ENCODE measurements at regions not wholly inside any gene's neighbourhood (a gene's known extent, or its start where the extent isn't known, plus 50 kb on each side); places are given as distances from the start of the nearest gene placed in this dataset.

DNA sequence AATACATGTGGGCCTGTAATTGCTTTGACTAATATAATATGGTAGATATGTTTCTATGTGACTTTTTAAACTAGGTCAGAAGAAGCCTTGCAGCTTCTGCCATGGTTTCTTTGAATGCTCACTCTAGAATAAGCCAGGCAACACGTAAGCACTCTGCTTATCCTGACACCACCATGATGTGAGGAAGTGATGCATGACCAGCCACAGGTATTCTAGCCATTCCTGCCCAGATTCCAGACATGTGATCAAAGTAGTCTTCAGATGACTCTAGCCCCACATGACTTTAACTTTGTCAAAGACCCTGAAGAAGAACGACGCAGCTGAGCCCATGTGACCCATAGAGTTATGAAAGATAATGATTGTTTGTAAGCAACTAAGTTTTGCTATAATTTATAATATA is 276.1 kb upstream of the NCAM1 start:
- WGBS (ENCODE audit: insufficient coverage): 71% methylated on average over 1 of the region's 3 CpGs
- TF ChIP-seq, protein P1, sequence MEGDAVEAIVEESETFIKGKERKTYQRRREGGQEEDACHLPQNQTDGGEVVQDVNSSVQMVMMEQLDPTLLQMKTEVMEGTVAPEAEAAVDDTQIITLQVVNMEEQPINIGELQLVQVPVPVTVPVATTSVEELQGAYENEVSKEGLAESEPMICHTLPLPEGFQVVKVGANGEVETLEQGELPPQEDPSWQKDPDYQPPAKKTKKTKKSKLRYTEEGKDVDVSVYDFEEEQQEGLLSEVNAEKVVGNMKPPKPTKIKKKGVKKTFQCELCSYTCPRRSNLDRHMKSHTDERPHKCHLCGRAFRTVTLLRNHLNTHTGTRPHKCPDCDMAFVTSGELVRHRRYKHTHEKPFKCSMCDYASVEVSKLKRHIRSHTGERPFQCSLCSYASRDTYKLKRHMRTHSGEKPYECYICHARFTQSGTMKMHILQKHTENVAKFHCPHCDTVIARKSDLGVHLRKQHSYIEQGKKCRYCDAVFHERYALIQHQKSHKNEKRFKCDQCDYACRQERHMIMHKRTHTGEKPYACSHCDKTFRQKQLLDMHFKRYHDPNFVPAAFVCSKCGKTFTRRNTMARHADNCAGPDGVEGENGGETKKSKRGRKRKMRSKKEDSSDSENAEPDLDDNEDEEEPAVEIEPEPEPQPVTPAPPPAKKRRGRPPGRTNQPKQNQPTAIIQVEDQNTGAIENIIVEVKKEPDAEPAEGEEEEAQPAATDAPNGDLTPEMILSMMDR (IDR thresholded peaks at IDR 0.05): no peak
- no peaks in the 10 kb centered on the region for H3K9me3 ChIP-seq (replicated peaks in 1 of 2; ENCODE audit: control insufficient read depth in 1 of 2, insufficient read depth in 1 of 2, low read length in 2 of 2)
- no peak overlapping the region for H2AFZ ChIP-seq (ENCODE audit: insufficient read depth, low read depth, low read length, poor library complexity, severe bottlenecking)
- no peak overlapping the region for H3K9ac ChIP-seq (ENCODE audit: insufficient read depth, low read length, poor library complexity, severe bottlenecking)
- H3K27ac ChIP-seq (ENCODE audit: low read depth in 1 of 2, low read length in 2 of 2): no peak overlapping the region
- Mint-ChIP-seq H3K27me3 (ENCODE audit: low read depth in 3 of 3) (peaks cover 0 to 3% (median 3%) of the 10 kb centered on the region in 3 donors), H3K9me3 (peaks cover 5 to 19% (median 9%) of the 10 kb centered on the region in 7 donors), H3K4me3 (no peak overlapping the region), H3K36me3 (no peaks in the 10 kb centered on the region), H3K27ac (no peak overlapping the region), H3K4me1 (no peaks in the 10 kb centered on the region)
- H3K79me2 ChIP-seq (ENCODE audit: insufficient read depth, low read length): no peaks in the 10 kb centered on the region
- no peaks in the 10 kb centered on the region for H4K20me1 ChIP-seq (ENCODE audit: insufficient read depth, low read length)
- H3K27me3 ChIP-seq (ENCODE audit: control insufficient read depth in 2 of 2, insufficient read depth in 2 of 2, low read length in 2 of 2): no peaks in the 10 kb centered on the region
- no peaks in the 10 kb centered on the region for H3K4me1 ChIP-seq (ENCODE audit: control insufficient read depth in 1 of 2, insufficient read depth in 2 of 2, low read length in 2 of 2)
- H3K4me2 ChIP-seq (replicated peaks; ENCODE audit: extremely low read depth, low read length, poor library complexity, severe bottlenecking): no peak overlapping the region
- DNase-seq: no peak
- H3K4me3 ChIP-seq (replicated peaks in 1 of 3; ENCODE audit: low read depth in 2 of 3, low read length in 3 of 3): no peak overlapping the region
- H3K36me3 ChIP-seq (replicated peaks in 1 of 2; ENCODE audit: control insufficient read depth in 1 of 2, insufficient read depth in 2 of 2, low read length in 2 of 2): no peaks in the 10 kb centered on the region
- intact Hi-C loops (cut with micrococcal nuclease): no loop called here

DNA sequence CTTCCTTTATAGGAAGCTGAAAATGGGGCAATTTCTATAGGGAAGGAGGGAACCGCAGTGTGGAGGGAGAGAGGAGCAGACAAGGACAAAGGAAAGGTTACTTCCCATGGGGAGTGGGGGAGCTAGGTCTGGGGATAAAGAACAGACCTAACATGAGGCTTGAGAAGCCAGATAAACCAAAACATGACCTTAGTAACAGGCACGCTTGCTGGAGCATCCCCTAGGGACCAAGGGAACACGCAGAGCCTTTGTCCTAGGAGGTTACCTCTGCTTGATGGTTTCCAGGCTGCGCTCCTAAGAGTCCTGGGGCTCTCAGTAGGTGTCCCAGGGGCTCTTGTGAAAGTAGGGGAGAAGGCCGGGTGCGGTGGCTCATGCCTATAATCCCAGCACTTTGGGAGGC is 271.4 kb upstream of the NCAM1 start:
- H3K4me2 ChIP-seq (replicated peaks; ENCODE audit: extremely low read depth, low read length, poor library complexity, severe bottlenecking): no peak overlapping the region
- peaks cover 0 to 6% (median 0%) of the 10 kb centered on the region in 7 donors for H3K9me3 Mint-ChIP-seq
- WGBS (ENCODE audit: insufficient coverage): 97% methylated on average over 6 of the region's 6 CpGs

More for the DNA sequence above, 271.4 kb upstream of the NCAM1 start:
- DNase-seq: no peak
- Mint-ChIP-seq H3K4me3 (no peak overlapping the region), H3K27me3 (ENCODE audit: low read depth in 3 of 3) (peaks cover 2 to 4% (median 3%) of the 10 kb centered on the region in 3 donors), H3K27ac (no peak overlapping the region), H3K4me1 (peaks cover 7% of the 10 kb centered on the region), H3K36me3 (no peaks in the 10 kb centered on the region)
- Histone ChIP-seq H3K4me3 (replicated peaks in 1 of 3; ENCODE audit: low read depth in 2 of 3, low read length in 3 of 3) (no peak overlapping the region), H3K79me2 (ENCODE audit: insufficient read depth, low read length) (no peaks in the 10 kb centered on the region), H3K27ac (ENCODE audit: low read depth in 1 of 2, low read length in 2 of 2) (no peak overlapping the region), H3K36me3 (replicated peaks in 1 of 2; ENCODE audit: control insufficient read depth in 1 of 2, insufficient read depth in 2 of 2, low read length in 2 of 2) (no peaks in the 10 kb centered on the region), H4K20me1 (ENCODE audit: insufficient read depth, low read length) (no peaks in the 10 kb centered on the region), H3K4me1 (ENCODE audit: control insufficient read depth in 1 of 2, insufficient read depth in 2 of 2, low read length in 2 of 2) (peaks cover 0 to 8% of the 10 kb centered on the region in 2 donors), H2AFZ (ENCODE audit: insufficient read depth, low read depth, low read length, poor library complexity, severe bottlenecking) (no peak overlapping the region), H3K9ac (ENCODE audit: insufficient read depth, low read length, poor library complexity, severe bottlenecking) (no peak overlapping the region), H3K27me3 (ENCODE audit: control insufficient read depth in 2 of 2, insufficient read depth in 2 of 2, low read length in 2 of 2) (no peaks in the 10 kb centered on the region), H3K9me3 (replicated peaks in 1 of 2; ENCODE audit: control insufficient read depth in 1 of 2, insufficient read depth in 1 of 2, low read length in 2 of 2) (no peaks in the 10 kb centered on the region)
- TF ChIP-seq, protein P1 (IDR thresholded peaks at IDR 0.05): no peak
- intact Hi-C loops (cut with micrococcal nuclease): no loop called here
